Epithelial cell of proximal tubule (primary cell): ENCODE measurements at regions not wholly inside any gene's neighbourhood (a gene's known extent, or its start where the extent isn't known, plus 50 kb on each side); places are given as distances from the start of the nearest gene placed in this dataset.

Experiments
- DNase-seq: peaks from one replicate; pipeline ENCODE4 v3.0.0-alpha.2; 2011; ENCODE audit warnings: low read depth
- H3K4me3 ChIP-seq: 2 replicates; pipeline ENCODE4 v1.5.1; 2011; ENCODE audit warnings: low read depth, mild to moderate bottlenecking, low read length
- TF ChIP-seq, protein P1 (sequence below): conservative IDR thresholded peaks from 2 replicates; pipeline ENCODE4 v1.5.1; 2012; ENCODE audit warnings: low read depth, mild to moderate bottlenecking, low read length

DNA sequence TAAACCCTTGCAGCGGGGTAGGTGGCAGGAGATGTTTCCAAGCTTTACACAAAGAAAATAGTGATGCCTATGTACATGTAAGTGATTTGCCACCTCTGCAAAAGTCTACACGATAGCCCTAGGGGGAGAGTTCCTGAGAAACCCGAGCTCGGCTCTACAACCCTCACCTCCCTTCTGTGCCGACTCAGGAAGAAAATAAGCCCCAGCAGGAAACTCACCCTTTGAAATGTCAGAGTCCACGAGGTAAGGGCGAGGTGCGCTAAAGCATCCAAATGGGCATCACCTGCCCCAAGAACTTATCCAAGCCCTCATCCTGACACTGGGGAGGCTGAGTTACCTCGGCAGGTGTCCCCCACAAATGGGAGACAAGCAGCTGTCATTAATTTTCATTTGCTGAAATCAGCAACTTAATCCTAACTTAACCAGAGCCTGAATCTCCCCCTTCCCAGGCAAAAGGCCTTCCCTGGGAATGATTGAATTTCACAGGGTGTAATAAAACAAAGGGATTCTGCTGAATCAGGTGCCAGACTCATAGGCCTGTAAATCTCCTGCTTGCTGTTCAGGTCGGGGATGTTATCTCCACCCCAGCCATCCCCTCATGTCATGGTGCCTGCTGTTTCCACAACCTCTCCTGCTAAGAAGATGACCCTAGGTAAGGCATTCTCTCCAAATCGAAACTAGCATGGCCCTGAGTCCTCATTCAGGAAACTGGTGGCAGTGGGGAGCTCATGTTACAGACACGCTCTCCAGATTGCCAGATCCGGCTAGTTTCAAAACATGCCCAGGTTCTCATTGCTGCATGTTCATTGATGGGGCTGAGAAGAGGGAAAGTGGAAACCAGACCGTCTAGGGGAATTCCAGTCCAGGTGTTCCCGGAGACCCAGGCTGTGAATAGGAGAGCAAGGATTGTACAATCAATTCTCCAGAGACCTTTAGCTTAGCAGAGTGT lies 105.3 kb upstream of the KIRREL3 start:
- H3K4me3 ChIP-seq: no peak overlapping the region
- DNase-seq: peak; percentile 3
- TF ChIP-seq, protein P1, sequence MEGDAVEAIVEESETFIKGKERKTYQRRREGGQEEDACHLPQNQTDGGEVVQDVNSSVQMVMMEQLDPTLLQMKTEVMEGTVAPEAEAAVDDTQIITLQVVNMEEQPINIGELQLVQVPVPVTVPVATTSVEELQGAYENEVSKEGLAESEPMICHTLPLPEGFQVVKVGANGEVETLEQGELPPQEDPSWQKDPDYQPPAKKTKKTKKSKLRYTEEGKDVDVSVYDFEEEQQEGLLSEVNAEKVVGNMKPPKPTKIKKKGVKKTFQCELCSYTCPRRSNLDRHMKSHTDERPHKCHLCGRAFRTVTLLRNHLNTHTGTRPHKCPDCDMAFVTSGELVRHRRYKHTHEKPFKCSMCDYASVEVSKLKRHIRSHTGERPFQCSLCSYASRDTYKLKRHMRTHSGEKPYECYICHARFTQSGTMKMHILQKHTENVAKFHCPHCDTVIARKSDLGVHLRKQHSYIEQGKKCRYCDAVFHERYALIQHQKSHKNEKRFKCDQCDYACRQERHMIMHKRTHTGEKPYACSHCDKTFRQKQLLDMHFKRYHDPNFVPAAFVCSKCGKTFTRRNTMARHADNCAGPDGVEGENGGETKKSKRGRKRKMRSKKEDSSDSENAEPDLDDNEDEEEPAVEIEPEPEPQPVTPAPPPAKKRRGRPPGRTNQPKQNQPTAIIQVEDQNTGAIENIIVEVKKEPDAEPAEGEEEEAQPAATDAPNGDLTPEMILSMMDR: no peak

DNA sequence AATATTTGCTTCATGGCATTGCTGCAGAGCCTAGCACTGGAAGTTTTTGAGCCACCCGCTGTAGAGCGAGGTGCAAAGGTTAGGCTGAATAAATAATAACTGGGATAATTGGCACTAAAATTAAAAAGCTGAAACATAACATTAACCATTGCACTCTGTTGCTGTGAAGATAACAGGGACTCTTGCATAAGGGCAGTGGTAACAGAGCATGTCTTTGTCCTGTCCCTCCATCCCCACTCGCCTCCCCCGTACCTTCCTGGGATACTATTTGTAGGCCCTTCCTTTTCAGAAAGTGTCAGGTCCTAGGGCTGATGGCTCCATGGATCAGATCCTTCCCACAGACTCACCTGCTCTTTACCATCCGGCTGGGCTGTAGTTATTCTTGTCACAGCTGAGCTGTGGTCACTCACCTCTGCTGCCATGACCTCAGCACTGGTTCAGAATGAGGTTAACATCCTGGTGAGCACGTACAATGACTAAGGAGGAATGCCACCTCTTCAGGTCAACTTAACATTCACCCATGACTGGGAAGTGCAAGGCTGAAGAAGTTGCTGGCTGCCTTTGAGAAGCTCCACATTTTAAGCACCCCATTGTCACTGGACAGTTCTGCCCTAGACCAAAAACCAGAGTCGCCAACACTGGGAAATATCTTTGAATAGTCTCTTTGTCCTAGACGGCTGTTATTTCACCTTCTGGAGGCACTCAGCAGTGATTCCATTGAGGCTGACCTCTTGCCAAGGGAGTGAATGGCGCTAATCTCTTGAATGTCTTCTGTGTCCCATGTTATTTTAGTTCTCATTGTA lies 103.2 kb upstream of the KIRREL3 start:
- no peak for DNase-seq

DNA sequence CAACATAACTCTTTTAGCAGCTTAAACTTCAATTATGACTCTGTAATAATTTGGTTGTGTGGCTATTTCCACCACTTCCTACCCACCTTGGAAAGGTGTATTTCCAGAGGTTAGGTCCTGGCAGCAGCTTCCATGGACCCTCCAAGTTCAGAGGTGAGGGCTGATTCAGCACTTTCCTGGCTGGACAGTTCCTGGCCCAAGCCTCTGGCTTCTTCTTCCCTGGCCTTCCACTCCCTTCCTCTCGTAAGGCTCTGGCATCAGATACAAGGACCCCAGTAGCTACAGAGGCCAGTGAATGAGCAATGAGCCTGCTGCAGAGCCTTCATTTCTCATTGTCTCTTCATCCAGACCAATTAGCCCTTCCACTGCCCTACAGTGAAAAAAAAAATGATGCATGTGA lies 98.1 kb upstream of the KIRREL3 start:
- no peak overlapping the region for H3K4me3 ChIP-seq
- DNase-seq: no peak
- TF ChIP-seq, protein P1: no peak

More for the DNA sequence above, 103.2 kb upstream of the KIRREL3 start:
- TF ChIP-seq, protein P1: no peak
- H3K4me3 ChIP-seq: no peak overlapping the region

DNA sequence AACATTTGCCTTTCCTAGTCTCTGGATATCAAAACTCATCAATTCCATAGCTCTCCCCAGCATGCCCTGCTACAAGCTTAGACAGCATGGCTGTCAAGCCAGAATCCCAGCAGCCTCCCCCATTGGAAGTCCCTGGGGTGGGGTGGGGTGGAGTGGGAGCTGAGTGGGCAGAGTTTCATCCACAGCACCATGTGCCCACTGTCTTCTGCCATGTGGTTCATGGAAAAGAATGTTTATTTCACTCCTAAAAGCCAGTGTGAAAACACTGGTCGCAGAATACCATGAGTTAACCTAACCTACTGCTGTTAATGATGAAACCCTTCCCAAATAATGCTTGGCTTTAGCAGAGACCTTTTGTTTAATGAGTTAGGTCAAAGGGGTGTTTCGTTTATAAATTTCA lies 80.2 kb upstream of the KIRREL3 start:
- no peak for DNase-seq
- TF ChIP-seq, protein P1: no peak
- H3K4me3 ChIP-seq: no peak overlapping the region

DNA sequence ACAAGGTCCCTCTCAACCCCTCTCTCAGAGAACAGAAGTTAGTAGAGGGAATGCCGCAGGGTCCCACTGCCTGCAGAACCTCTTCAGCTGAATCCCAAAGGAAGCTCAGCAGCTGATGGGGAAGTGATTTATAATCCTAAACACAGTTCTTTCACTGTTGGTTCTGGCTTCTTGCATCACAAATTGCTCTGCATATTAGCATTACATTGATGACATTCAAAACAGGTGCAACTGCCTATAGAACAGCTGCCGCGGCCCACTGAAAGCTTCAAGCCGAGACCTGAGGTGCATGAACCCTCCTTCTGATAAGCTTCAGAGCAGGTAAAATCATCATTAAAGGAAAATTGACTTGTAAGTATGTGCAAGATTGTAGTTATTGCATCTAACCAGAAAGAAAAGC lies 75.2 kb upstream of the KIRREL3 start:
- TF ChIP-seq, protein P1: no peak
- H3K4me3 ChIP-seq: no peak overlapping the region
- DNase-seq: no peak

DNA sequence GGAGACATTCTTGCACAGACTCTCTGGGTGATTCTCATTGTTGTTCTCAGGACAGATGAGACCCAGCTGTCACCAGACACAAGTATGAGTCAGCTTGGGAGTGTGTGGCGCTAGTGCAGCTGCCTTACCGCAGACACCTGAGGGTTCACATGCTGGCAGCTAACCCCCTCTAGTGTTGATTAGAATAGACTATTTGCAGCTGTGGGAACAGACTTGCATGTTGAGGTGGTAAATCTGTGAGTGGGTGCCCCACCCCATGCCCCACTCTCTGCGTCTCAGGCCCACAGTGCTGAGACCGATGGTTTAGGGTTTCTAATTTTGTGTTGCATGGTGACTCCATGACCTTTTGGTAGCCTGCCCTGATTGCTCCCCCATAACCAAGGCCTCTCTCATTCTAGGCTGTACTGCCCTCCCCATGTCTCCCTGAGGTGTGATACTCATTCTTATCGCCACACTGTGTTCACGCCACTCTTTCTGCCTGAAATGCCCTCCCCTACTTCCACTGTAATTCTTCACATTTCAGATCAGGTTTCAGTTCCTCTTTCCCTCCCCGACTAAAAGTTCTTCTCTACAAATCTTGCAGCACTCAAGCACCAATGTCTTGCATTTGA lies 73.7 kb upstream of the KIRREL3 start:
- TF ChIP-seq, protein P1: peak; percentile 87
- H3K4me3 ChIP-seq: no peak overlapping the region
- DNase-seq: peak; percentile 31
